H1 (cell line): ENCODE measurements at regions not wholly inside any gene's neighbourhood (a gene's known extent, or its start where the extent isn't known, plus 50 kb on each side); places are given as distances from the start of the nearest gene placed in this dataset.

ENCODE experiments used
- CEBPB ChIP-seq: IDR thresholded peaks from 2 replicates; pipeline ENCODE4 v1.6.1; 2012; ENCODE audit warnings: low read depth, low read length
- CHD7 ChIP-seq: fragments of 300-600 bp; sonication (generic); IDR thresholded peaks from 2 replicates; pipeline ENCODE4 v1.7.1; 2012; ENCODE audit warnings: low read length, moderate library complexity, mild to moderate bottlenecking, inconsistent platforms; ENCODE audit not compliant: insufficient replicate concordance
- EGR1 ChIP-seq: IDR thresholded peaks from 2 replicates; pipeline ENCODE4 v1.6.1; 2011; ENCODE audit warnings: low read depth, low read length, borderline replicate concordance
- HDAC2 ChIP-seq, 2 experiments: fragments of 300-600 bp in 1 of 2; sonication (generic) in 1 of 2; IDR thresholded peaks; 2 replicates each; pipeline ENCODE4 v1.6.1; 2011 to 2012; ENCODE audit warnings: low read depth in 2 of 2, low read length in 2 of 2, mild to moderate bottlenecking in 2 of 2, moderate library complexity in 2 of 2, borderline replicate concordance in 1 of 2, inconsistent platforms in 1 of 2
- POLR2A ChIP-seq, 2 experiments: IDR thresholded peaks; 1 replicate in 1 of 2; 2 replicates in 1 of 2; pipeline ENCODE4 v1.6.1; 2011; ENCODE audit warnings: low read depth in 2 of 2, low read length in 2 of 2, mild to moderate bottlenecking in 2 of 2; ENCODE audit errors: control extremely low read depth in 1 of 2
- POLR2AphosphoS5 ChIP-seq: IDR thresholded peaks from 2 replicates; pipeline ENCODE4 v1.6.1; 2011; ENCODE audit warnings: low read depth, low read length
- RFX5 ChIP-seq: IDR thresholded peaks from 2 replicates; pipeline ENCODE4 v1.6.1; 2011; ENCODE audit warnings: low read depth, low read length, improper control_type of control experiment, borderline replicate concordance
- SIX5 ChIP-seq: IDR thresholded peaks from 2 replicates; pipeline ENCODE4 v1.6.1; 2011; ENCODE audit warnings: mild to moderate bottlenecking, low read depth, low read length
- SP1 ChIP-seq: IDR thresholded peaks from 2 replicates; pipeline ENCODE4 v1.6.1; 2011; ENCODE audit warnings: low read depth, low read length
- TF ChIP-seq, protein P1 (sequence below): IDR thresholded peaks from 2 replicates; pipeline ENCODE4 v1.6.1; 2012; ENCODE audit warnings: inconsistent platforms
- TF ChIP-seq, protein P2 (sequence below), 3 experiments: IDR thresholded peaks; 1 replicate in 2 of 3; 2 replicates in 1 of 3; pipeline versions ENCODE4 v1.5.1 to v1.6.1; 2011; ENCODE audit warnings: low read length in 3 of 3, mild to moderate bottlenecking in 3 of 3, inconsistent platforms in 2 of 3, low read depth in 1 of 3, moderate library complexity in 1 of 3; ENCODE audit not compliant: insufficient read depth in 1 of 3; ENCODE audit errors: control extremely low read depth in 1 of 3

DNA sequence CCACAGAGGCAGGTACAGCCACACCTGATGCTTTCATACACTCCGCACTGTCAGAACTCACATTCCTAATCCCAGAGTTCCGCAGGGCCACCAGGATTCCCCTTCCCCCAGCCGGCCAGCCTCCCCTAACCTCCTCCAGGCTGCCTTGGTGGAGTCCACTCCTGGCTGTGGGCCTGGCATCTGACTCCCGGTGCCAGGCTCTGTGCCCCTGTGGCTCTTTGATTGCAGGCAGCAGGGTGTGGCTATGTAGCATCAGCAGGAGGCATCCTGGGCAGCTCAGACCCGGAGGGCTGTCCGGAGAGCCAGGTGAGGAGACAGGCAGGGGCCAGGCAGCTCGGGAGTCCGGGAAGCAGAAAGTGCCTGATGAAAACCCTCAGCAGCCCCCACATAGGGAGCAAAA is 1432.9 kb downstream of the BRD1 start:
- TF ChIP-seq POLR2A (IDR thresholded peaks at IDR 0.05; ENCODE audit: control extremely low read depth in 1 of 2, low read depth in 2 of 2, low read length in 2 of 2) (no peak), SP1 (no peak), SIX5 (no peak), HDAC2 (IDR thresholded peaks at IDR 0.05; ENCODE audit: borderline replicate concordance in 1 of 2, low read depth in 2 of 2, low read length in 2 of 2) (no peak), POLR2AphosphoS5 (no peak), CHD7 (no peak), RFX5 (no peak), EGR1 (no peak), CEBPB (no peak)
- TF ChIP-seq, protein P1, sequence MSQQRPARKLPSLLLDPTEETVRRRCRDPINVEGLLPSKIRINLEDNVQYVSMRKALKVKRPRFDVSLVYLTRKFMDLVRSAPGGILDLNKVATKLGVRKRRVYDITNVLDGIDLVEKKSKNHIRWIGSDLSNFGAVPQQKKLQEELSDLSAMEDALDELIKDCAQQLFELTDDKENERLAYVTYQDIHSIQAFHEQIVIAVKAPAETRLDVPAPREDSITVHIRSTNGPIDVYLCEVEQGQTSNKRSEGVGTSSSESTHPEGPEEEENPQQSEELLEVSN = no peak
- TF ChIP-seq, protein P2, sequence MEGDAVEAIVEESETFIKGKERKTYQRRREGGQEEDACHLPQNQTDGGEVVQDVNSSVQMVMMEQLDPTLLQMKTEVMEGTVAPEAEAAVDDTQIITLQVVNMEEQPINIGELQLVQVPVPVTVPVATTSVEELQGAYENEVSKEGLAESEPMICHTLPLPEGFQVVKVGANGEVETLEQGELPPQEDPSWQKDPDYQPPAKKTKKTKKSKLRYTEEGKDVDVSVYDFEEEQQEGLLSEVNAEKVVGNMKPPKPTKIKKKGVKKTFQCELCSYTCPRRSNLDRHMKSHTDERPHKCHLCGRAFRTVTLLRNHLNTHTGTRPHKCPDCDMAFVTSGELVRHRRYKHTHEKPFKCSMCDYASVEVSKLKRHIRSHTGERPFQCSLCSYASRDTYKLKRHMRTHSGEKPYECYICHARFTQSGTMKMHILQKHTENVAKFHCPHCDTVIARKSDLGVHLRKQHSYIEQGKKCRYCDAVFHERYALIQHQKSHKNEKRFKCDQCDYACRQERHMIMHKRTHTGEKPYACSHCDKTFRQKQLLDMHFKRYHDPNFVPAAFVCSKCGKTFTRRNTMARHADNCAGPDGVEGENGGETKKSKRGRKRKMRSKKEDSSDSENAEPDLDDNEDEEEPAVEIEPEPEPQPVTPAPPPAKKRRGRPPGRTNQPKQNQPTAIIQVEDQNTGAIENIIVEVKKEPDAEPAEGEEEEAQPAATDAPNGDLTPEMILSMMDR (IDR thresholded peaks at IDR 0.05; ENCODE audit: control extremely low read depth in 1 of 3, insufficient read depth in 1 of 3, low read depth in 1 of 3, low read length in 3 of 3) = no peak
